ENCODE measurements at regions not wholly inside any gene's neighbourhood (a gene's known extent, or its start where the extent isn't known, plus 50 kb on each side); places are given as distances from the start of the nearest gene placed in this dataset.

DNA sequence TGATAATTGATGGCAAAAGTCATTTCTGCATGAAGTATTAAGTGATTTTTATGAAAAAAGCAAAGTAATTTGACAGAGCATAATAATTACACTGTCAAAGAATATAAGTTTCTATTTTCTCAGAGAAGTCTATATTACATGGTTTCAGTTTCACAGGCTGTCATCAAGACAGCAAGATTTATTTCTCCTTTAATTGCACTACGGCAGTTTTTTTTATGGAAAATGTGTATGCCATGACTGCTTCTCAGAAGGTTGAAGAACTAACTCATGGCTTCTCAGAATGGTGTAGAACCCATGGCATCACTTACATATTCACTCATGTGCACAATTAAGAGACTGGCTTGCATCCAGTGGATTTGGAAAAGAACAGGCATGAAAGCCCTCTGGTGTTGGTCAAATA is 870.3 kb upstream of the SORCS1 start:
- TF ChIP-seq, protein P1, sequence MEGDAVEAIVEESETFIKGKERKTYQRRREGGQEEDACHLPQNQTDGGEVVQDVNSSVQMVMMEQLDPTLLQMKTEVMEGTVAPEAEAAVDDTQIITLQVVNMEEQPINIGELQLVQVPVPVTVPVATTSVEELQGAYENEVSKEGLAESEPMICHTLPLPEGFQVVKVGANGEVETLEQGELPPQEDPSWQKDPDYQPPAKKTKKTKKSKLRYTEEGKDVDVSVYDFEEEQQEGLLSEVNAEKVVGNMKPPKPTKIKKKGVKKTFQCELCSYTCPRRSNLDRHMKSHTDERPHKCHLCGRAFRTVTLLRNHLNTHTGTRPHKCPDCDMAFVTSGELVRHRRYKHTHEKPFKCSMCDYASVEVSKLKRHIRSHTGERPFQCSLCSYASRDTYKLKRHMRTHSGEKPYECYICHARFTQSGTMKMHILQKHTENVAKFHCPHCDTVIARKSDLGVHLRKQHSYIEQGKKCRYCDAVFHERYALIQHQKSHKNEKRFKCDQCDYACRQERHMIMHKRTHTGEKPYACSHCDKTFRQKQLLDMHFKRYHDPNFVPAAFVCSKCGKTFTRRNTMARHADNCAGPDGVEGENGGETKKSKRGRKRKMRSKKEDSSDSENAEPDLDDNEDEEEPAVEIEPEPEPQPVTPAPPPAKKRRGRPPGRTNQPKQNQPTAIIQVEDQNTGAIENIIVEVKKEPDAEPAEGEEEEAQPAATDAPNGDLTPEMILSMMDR (IDR thresholded peaks at IDR 0.05; ENCODE audit: low read depth, low read length, missing input control): no peak
- TF ChIP-seq, protein P2, sequence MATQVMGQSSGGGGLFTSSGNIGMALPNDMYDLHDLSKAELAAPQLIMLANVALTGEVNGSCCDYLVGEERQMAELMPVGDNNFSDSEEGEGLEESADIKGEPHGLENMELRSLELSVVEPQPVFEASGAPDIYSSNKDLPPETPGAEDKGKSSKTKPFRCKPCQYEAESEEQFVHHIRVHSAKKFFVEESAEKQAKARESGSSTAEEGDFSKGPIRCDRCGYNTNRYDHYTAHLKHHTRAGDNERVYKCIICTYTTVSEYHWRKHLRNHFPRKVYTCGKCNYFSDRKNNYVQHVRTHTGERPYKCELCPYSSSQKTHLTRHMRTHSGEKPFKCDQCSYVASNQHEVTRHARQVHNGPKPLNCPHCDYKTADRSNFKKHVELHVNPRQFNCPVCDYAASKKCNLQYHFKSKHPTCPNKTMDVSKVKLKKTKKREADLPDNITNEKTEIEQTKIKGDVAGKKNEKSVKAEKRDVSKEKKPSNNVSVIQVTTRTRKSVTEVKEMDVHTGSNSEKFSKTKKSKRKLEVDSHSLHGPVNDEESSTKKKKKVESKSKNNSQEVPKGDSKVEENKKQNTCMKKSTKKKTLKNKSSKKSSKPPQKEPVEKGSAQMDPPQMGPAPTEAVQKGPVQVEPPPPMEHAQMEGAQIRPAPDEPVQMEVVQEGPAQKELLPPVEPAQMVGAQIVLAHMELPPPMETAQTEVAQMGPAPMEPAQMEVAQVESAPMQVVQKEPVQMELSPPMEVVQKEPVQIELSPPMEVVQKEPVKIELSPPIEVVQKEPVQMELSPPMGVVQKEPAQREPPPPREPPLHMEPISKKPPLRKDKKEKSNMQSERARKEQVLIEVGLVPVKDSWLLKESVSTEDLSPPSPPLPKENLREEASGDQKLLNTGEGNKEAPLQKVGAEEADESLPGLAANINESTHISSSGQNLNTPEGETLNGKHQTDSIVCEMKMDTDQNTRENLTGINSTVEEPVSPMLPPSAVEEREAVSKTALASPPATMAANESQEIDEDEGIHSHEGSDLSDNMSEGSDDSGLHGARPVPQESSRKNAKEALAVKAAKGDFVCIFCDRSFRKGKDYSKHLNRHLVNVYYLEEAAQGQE (IDR thresholded peaks at IDR 0.05): no peak
- TF ChIP-seq GABPA (IDR thresholded peaks at IDR 0.05 in 1 of 2, conservative IDR thresholded peaks at IDR 0.05 in 1 of 2): no peak
- TF ChIP-seq, protein P3, sequence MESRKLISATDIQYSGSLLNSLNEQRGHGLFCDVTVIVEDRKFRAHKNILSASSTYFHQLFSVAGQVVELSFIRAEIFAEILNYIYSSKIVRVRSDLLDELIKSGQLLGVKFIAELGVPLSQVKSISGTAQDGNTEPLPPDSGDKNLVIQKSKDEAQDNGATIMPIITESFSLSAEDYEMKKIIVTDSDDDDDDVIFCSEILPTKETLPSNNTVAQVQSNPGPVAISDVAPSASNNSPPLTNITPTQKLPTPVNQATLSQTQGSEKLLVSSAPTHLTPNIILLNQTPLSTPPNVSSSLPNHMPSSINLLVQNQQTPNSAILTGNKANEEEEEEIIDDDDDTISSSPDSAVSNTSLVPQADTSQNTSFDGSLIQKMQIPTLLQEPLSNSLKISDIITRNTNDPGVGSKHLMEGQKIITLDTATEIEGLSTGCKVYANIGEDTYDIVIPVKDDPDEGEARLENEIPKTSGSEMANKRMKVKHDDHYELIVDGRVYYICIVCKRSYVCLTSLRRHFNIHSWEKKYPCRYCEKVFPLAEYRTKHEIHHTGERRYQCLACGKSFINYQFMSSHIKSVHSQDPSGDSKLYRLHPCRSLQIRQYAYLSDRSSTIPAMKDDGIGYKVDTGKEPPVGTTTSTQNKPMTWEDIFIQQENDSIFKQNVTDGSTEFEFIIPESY (IDR thresholded peaks at IDR 0.05): no peak

All from liver (tissue), 3 donors.